GM18517 (cell line): ENCODE measurements at regions not wholly inside any gene's neighbourhood (a gene's known extent, or its start where the extent isn't known, plus 50 kb on each side); places are given as distances from the start of the nearest gene placed in this dataset.

Source experiments
- ATAC-seq: cut with Tn5 transposase; IDR thresholded peaks from one replicate; pipeline ENCODE4 v1.9.1; 2021; ENCODE audit warnings: mild to moderate bottlenecking, moderate library complexity; ENCODE audit not compliant: unreplicated experiment

GRCh38 chr5:96049398-96050272, 88.0 kb upstream of the ELL2 start:
- ATAC-seq: no peak

- no peak for ATAC-seq
Measured at GRCh38 chr5:96048763-96049162, 87.1 kb upstream of the ELL2 start.

GRCh38 chr5:96045888-96046287, 84.2 kb upstream of the ELL2 start:
- ATAC-seq: no peak

- ATAC-seq: no peak
Measured at GRCh38 chr5:96043446-96043845, 81.8 kb upstream of the ELL2 start.

GRCh38 chr5:96037128-96037527, 75.5 kb upstream of the ELL2 start:
- ATAC-seq: no peak

GRCh38 chr5:96036301-96036700, 74.7 kb upstream of the ELL2 start:
- no peak for ATAC-seq

- ATAC-seq: no peak
Measured at GRCh38 chr5:96035796-96036195, 74.1 kb upstream of the ELL2 start.

- ATAC-seq: no peak
Measured at GRCh38 chr5:96033116-96033515, 71.5 kb upstream of the ELL2 start.

- ATAC-seq: no peak
Measured at GRCh38 chr5:96031811-96032261, 70.2 kb upstream of the ELL2 start.

GRCh38 chr5:96031180-96031579, 69.5 kb upstream of the ELL2 start:
- no peak for ATAC-seq

GRCh38 chr5:96026406-96027041, 64.9 kb upstream of the ELL2 start:
- no peak for ATAC-seq

- no peak for ATAC-seq
Measured at GRCh38 chr5:96024683-96025475, 63.2 kb upstream of the ELL2 start.

GRCh38 chr5:96023518-96023917, 61.9 kb upstream of the ELL2 start:
- no peak for ATAC-seq

- ATAC-seq: no peak
Measured at GRCh38 chr5:96022971-96023370, 61.3 kb upstream of the ELL2 start.

- ATAC-seq: no peak
Measured at GRCh38 chr5:96017951-96018350, 56.3 kb upstream of the ELL2 start.

GRCh38 chr5:96016216-96016615, 54.6 kb upstream of the ELL2 start:
- no peak for ATAC-seq

- no peak for ATAC-seq
Measured at GRCh38 chr5:96015709-96016108, 54.1 kb upstream of the ELL2 start.

GRCh38 chr5:96014395-96014794, 52.7 kb upstream of the ELL2 start:
- no peak for ATAC-seq

GRCh38 chr5:96013254-96013653, 51.6 kb upstream of the ELL2 start:
- ATAC-seq: no peak

- no peak for ATAC-seq
Measured at GRCh38 chr5:96012399-96012798, 50.7 kb upstream of the ELL2 start.
